H1 (cell line): ENCODE measurements at regions not wholly inside any gene's neighbourhood (a gene's known extent, or its start where the extent isn't known, plus 50 kb on each side); places are given as distances from the start of the nearest gene placed in this dataset.

Experiments used
- EP300 ChIP-seq, 2 experiments: IDR thresholded peaks; 1 replicate in 1 of 2; 2 replicates in 1 of 2; pipeline ENCODE4 v1.6.1; 2011 to 2012; ENCODE audit warnings: low read depth in 2 of 2, low read length in 2 of 2, mild to moderate bottlenecking in 2 of 2, borderline replicate concordance in 1 of 2, inconsistent platforms in 1 of 2, moderate library complexity in 1 of 2
- FOSL1 ChIP-seq: IDR thresholded peaks from 2 replicates; pipeline ENCODE4 v1.6.1; 2011; ENCODE audit warnings: mild to moderate bottlenecking, low read depth, low read length, moderate library complexity; ENCODE audit not compliant: insufficient read depth
- GABPA ChIP-seq: IDR thresholded peaks from 2 replicates; pipeline ENCODE4 v1.6.1; 2011; ENCODE audit warnings: mild to moderate bottlenecking, low read length, moderate library complexity, borderline replicate concordance; ENCODE audit not compliant: insufficient read depth
- RNF2 ChIP-seq: fragments of 200-900, 300-1000 bp; sonication (generic); IDR thresholded peaks from 2 replicates; pipeline ENCODE4 v1.7.1; 2016; ENCODE audit warnings: borderline replicate concordance, low read depth, mild to moderate bottlenecking, antibody characterized with exemption, low read length; ENCODE audit not compliant: poor library complexity, severe bottlenecking; ENCODE audit errors: missing control alignments
- SP2 ChIP-seq: IDR thresholded peaks from 2 replicates; pipeline ENCODE4 v1.6.1; 2012; ENCODE audit warnings: mild to moderate bottlenecking, low read length, inconsistent platforms
- TBP ChIP-seq: IDR thresholded peaks from 2 replicates; pipeline ENCODE4 v1.6.1; 2011; ENCODE audit warnings: low read depth, low read length, improper control_type of control experiment
- TCF12 ChIP-seq: IDR thresholded peaks from 2 replicates; pipeline ENCODE4 v1.6.1; 2011; ENCODE audit warnings: low read depth, mild to moderate bottlenecking, low read length

- TF ChIP-seq EP300 (IDR thresholded peaks at IDR 0.05; ENCODE audit: borderline replicate concordance in 1 of 2, low read depth in 2 of 2, low read length in 2 of 2) (no peak), SP2 (no peak), GABPA (no peak), FOSL1 (no peak), TCF12 (no peak), TBP (no peak), RNF2 (no peak)
- TF ChIP-seq, all 59 proteins: peak for 0
These were observed 398.9 kb downstream of the EFNA5 start (continued) for GRCh38 chr5:107271682-107272350.
